Stimulated activated CD4-positive, alpha-beta T cell treated with anti-CD3 and anti-CD28 coated beads, Interleukin-1b, Interleukin-23, amount 100 ng/mL, for 1 hour (primary cell): ENCODE measurements at regions not wholly inside any gene's neighbourhood (a gene's known extent, or its start where the extent isn't known, plus 50 kb on each side); places are given as distances from the start of the nearest gene placed in this dataset.
"Not testable (repeated sequence)": the region's sequence is repeated elsewhere in the genome, so short reads cannot be mapped to it uniquely, and the experiment has no call there.

Experiments used
- DNase-seq, 2 donors: peaks; one replicate each; pipeline ENCODE4 v3.0.0-alpha.2; 2020; ENCODE audit warnings: low read depth in 2 of 2

- DNase-seq, result no peak
These were observed 97.6 kb downstream of the LYZL2 start for GRCh38 chr10:30531751-30532530.

GRCh38 chr10:30529373-30529998 lies 95.5 kb downstream of the MAP3K8 start:
- peak in 1 of 2 donors; percentile 37 for DNase-seq

- DNase-seq, result no peak
These were observed 94.4 kb downstream of the MAP3K8 start for GRCh38 chr10:30528429-30528786.

DNA sequence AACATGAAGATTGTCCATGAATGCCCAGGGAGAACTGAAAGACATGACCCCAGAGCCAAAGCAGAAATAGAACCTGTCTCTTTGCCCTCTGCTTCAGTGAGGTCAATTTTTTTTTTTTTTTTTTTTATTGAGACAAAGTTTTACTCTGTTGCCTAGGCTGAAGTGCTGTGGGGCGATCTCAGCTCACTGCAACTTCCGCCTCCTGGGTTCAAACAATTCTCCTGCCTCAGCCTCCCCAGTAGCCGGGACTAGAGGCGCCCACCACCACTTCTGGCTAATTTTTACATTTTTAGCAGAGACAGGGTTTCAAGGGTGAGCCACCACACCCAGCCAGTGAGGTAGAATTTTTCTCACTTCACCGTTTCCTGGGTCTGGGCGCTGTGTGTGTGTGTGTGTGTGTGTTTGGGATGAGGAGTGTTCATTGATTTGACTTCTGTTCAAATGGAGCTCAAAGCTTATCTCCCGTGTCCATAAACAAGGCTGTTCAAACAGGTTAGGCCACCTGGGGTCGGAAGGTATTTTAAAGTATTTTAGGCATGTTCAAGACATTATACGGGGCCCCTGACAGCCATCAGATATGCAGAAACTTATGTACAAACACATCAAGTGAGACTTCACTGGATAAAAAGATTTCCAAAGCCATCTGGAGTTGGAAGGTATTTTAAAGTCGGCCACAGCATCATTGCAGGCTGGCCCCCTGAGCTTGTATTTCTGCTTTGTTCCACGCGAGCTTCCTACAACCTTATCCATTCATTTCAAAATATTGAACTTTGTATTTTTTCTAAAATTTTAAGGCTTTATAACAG lies 93.8 kb downstream of the MAP3K8 start:
- DNase-seq, result no peak

DNA sequence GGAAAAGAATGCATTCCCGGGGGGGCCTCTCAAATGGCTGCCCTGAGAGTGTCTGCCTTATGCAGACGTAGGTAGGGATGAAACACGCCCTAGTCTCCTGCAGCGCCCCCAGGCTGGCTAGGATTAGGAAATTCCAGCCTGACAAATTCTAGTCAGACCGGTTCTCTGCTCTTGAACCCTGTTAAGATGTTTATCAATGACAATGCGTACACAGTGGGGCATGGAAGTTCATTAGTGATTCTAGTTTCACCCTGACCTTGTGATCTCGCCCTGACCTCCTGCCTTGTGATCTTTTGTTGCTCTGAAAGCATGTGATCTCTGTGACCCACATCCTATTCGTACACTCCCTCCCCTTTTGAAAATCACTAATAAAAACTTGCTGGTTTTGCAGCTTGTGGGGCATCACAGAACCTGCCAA lies 88.7 kb downstream of the MAP3K8 start:
- not testable (repeated sequence) for DNase-seq

- DNase-seq, result no peak
These were observed 84.9 kb downstream of the MAP3K8 start for GRCh38 chr10:30518907-30519306.
